Calu3 (cell line): ENCODE measurements at regions not wholly inside any gene's neighbourhood (a gene's known extent, or its start where the extent isn't known, plus 50 kb on each side); places are given as distances from the start of the nearest gene placed in this dataset.

ENCODE experiments used
- BruUV-seq: library from RNA; stranded (reverse); fragments of 400-500 nt; replicated peaks from 2 replicates; lab custom pipeline; 2021; lab: Mats Ljungman, UMichigan
- CTCF ChIA-PET: fragments of 300-600 bp; sonication (Branson Sonifier 250); formaldehyde crosslinking; loops from one replicate; lab custom pipeline; 2022; ENCODE audit warnings: antibody characterized with exemption; lab: Charles Lee
- DNase-seq: peaks from one replicate; pipeline ENCODE4 v3.0.0; 2022
- H3K27ac Mint-ChIP-seq: one replicate; pipeline ENCODE4 v1.8.0; 2022; ENCODE audit warnings: mixed read lengths; ENCODE audit not compliant: unreplicated experiment
- H3K27me3 Mint-ChIP-seq: one replicate; pipeline ENCODE4 v1.8.0; 2022; ENCODE audit warnings: mixed read lengths; ENCODE audit not compliant: unreplicated experiment
- H3K36me3 Mint-ChIP-seq: one replicate; pipeline ENCODE4 v1.8.0; 2022; ENCODE audit warnings: mild to moderate bottlenecking, moderate library complexity, mixed read lengths; ENCODE audit not compliant: insufficient read depth, unreplicated experiment
- H3K4me1 Mint-ChIP-seq: one replicate; pipeline ENCODE4 v1.8.0; 2022; ENCODE audit warnings: mild to moderate bottlenecking, low read depth, mixed read lengths; ENCODE audit not compliant: unreplicated experiment
- H3K4me3 Mint-ChIP-seq: one replicate; pipeline ENCODE4 v1.8.0; 2022; ENCODE audit warnings: mild to moderate bottlenecking, low read depth, moderate library complexity, mixed read lengths; ENCODE audit not compliant: unreplicated experiment
- H3K9me3 Mint-ChIP-seq: one replicate; pipeline ENCODE4 v1.8.0; 2022; ENCODE audit warnings: low read depth, mixed read lengths; ENCODE audit not compliant: unreplicated experiment
- intact Hi-C: fragments of 100-400 bp; cut with micrococcal nuclease; formaldehyde crosslinking; loops from one replicate; pipeline ENCODE4 v1.10.0; 2022; ENCODE audit not compliant: unreplicated experiment
- TF ChIP-seq, protein P1 (sequence below): fragments of 200-600 bp; IDR thresholded peaks from one replicate; pipeline ENCODE4 v1.8.0; 2022; ENCODE audit warnings: antibody characterized with exemption; ENCODE audit not compliant: unreplicated experiment

DNA sequence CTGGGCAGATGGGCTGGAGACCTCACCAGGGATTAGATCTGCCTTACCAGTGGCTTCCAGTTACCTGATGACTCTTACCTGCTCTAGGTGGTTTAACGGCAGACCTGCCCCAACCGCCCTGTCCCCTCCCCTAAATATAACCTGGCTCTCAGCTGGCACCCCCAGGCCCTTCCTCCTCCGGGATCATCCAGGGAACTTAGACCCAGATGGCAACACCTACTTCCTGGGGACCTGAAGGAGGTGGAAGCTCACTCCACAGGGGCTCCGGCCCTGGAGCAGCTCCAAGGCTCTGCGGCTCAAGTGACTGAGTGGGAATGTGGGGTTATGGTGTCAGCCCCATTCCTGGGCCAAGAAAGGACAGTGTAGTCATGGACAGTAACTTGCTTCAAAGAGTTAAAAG lies 130.4 kb downstream of the OLFM1 start:
- TF ChIP-seq, protein P1, sequence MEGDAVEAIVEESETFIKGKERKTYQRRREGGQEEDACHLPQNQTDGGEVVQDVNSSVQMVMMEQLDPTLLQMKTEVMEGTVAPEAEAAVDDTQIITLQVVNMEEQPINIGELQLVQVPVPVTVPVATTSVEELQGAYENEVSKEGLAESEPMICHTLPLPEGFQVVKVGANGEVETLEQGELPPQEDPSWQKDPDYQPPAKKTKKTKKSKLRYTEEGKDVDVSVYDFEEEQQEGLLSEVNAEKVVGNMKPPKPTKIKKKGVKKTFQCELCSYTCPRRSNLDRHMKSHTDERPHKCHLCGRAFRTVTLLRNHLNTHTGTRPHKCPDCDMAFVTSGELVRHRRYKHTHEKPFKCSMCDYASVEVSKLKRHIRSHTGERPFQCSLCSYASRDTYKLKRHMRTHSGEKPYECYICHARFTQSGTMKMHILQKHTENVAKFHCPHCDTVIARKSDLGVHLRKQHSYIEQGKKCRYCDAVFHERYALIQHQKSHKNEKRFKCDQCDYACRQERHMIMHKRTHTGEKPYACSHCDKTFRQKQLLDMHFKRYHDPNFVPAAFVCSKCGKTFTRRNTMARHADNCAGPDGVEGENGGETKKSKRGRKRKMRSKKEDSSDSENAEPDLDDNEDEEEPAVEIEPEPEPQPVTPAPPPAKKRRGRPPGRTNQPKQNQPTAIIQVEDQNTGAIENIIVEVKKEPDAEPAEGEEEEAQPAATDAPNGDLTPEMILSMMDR: no peak
- no peaks in the 10 kb centered on the region for H3K9me3 Mint-ChIP-seq
- no peak overlapping the region for H3K4me3 Mint-ChIP-seq
- H3K36me3 Mint-ChIP-seq: no peaks in the 10 kb centered on the region
- intact Hi-C loops: no loop called here
- H3K27me3 Mint-ChIP-seq: peaks cover 52% of the 10 kb centered on the region
- DNase-seq: no peak
- CTCF ChIA-PET: no interaction called here
- H3K27ac Mint-ChIP-seq: no peak overlapping the region
- H3K4me1 Mint-ChIP-seq: no peaks in the 10 kb centered on the region
- BruUV-seq: no TSS peak

DNA sequence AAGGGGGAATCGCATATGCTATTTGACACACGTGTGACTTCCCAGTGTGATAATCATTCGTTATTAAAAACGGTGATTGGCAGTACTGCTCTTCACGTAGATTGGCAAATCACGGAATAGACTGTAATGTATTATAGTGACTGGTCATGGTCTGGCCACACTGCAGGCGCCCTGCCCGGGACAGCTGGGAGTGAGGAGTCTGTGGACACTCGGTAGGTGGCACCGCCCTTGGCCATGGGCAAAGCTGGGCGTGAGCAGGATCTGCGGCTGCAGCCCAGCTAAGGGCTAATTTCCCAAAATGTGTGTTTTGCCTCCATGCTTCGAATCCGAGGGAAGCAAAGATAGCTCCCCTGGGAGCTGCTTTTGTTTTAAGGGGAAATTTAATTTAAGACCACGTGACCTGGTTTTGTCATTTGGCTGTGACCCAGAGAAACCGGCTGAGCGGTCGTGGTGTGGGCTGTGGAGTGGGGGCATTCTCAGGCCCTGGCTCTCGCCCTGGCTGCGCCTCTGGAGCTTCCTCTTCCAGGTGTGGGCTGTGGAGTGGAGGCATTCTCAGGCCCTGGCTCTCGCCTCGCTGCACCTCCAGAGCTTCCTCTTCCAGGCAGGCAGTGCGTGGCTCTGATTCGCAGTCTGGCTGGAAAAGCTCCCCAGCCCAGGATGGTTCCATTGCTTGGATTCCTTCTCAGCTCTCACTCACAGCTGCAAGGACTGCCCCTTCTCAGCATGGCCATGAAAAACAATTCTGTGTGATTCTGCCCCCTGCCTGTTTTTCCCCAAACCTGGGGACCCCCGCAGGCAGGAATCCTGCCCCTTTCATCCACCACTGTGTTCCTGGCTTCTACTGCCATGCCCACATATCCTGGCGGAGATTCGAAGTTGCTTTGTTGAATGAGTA lies 131.1 kb downstream of the OLFM1 start:
- CTCF ChIA-PET: no interaction called here

DNA sequence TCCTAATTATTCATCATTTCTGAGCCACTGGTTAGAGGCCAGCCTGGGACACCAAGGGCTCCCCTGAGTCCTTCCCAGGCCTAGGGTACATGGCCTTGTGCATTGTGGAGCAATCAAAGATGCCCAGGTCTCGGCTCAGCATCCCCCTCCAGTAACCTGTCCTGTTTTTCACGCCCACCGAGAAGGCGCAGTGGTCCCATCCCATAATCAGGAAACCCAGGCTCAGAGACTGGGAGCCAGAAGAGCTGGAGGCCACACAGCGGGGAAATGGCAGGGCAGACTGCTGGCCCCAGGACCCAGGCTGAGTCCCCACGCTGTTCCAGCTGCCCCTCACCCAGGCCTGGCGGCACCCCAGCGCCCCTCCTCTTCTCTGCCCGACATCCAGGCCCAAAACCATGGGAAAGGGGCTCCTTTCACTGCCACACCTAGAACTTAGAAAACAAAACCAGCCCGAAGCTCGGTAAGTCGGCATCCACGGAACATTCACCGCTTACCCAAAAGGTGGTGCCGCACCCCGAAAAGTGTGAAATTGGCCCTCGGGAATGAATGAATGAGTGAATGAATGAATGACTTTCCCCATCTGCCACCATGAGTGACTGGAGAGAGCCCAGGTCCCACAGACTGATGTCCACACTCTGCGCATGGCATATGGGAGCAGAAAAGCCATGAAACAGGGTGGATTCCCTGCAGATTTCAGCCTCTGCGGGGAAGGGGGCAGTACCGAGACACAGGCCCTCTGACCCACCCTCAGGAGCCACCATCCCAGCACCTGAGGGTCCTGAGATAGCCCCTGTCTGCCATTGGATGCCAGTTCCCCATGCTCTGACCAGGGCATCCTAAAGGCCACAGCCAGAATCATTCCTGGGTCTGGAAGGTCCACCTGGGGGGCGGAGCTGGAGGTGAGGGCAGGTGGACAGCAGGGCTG lies 132.5 kb downstream of the OLFM1 start:
- Mint-ChIP-seq H3K4me3 (no peak overlapping the region), H3K4me1 (no peaks in the 10 kb centered on the region), H3K27me3 (peaks cover 33% of the 10 kb centered on the region), H3K27ac (no peak overlapping the region), H3K9me3 (no peaks in the 10 kb centered on the region), H3K36me3 (no peaks in the 10 kb centered on the region)
- DNase-seq: no peak
- intact Hi-C loops: no loop called here
- no TSS peak for BruUV-seq
- TF ChIP-seq, protein P1: no peak
- CTCF ChIA-PET: no interaction called here

More for the DNA sequence above, 131.1 kb downstream of the OLFM1 start:
- TF ChIP-seq, protein P1: no peak
- no peak for DNase-seq
- H3K4me3 Mint-ChIP-seq: no peak overlapping the region
- H3K36me3 Mint-ChIP-seq: no peaks in the 10 kb centered on the region
- H3K27ac Mint-ChIP-seq: no peak overlapping the region
- H3K27me3 Mint-ChIP-seq: peaks cover 46% of the 10 kb centered on the region
- H3K9me3 Mint-ChIP-seq: no peaks in the 10 kb centered on the region
- H3K4me1 Mint-ChIP-seq: no peaks in the 10 kb centered on the region
- intact Hi-C loops: no loop called here
- no TSS peak for BruUV-seq

DNA sequence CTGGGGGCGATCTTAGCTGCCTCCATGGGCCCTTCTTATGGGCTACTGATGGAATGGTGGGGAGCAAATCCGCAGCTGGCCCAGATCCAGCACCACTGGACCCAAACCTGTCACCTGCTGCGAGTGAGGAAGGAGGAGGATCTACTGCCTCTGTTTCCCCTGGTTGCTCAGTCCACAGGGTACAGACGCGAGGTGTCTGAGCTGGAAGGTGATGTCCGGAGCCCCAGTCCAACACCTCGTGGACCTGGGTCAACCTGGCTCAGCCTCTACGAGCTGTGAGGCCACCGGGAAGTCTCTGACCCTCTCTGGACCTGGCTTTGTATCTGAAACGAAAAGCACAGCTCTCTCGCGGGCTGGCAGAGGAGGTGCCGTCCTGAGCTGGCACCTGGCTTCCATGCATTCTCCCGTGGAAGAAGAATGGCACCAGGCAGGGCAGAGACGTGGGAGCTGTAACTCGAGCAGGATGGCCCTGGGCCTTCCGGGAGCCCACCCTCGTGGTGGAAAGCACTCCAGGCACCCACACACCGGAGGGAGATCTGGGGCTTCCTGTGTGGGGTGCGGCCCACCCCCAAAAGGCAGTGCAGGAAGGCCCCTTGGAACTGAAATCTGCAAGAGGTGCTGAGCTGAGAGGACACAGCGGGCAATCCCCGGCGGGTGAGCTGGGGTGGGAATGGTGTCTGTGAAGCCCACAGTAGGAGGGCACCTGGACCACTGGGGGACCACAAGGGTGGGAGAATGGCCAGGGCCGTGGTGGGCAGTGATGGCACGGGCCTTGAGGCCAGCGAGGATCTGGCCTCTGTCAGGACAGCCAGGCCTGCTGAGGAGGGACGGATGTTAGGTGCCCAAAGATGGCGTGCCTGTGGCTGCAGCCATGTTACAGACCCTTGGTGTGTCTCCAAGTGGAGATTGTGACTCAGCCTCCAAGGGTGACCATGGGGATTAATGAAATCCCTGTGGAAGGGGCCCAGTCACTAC lies 133.4 kb downstream of the OLFM1 start:
- intact Hi-C loops: no loop called here
- H3K4me3 Mint-ChIP-seq: no peak overlapping the region
- TF ChIP-seq, protein P1: no peak
- CTCF ChIA-PET: no interaction called here
- H3K36me3 Mint-ChIP-seq: no peaks in the 10 kb centered on the region
- peaks cover 28% of the 10 kb centered on the region for H3K27me3 Mint-ChIP-seq
- no peaks in the 10 kb centered on the region for H3K4me1 Mint-ChIP-seq
- no peak overlapping the region for H3K27ac Mint-ChIP-seq
- no peak for DNase-seq
- BruUV-seq: no TSS peak
- no peaks in the 10 kb centered on the region for H3K9me3 Mint-ChIP-seq
